ENCODE measurements at regions not wholly inside any gene's neighbourhood (a gene's known extent, or its start where the extent isn't known, plus 50 kb on each side); places are given as distances from the start of the nearest gene placed in this dataset.
"Not testable (repeated sequence)": the region's sequence is repeated elsewhere in the genome, so short reads cannot be mapped to it uniquely, and the experiment has no call there.

DNA sequence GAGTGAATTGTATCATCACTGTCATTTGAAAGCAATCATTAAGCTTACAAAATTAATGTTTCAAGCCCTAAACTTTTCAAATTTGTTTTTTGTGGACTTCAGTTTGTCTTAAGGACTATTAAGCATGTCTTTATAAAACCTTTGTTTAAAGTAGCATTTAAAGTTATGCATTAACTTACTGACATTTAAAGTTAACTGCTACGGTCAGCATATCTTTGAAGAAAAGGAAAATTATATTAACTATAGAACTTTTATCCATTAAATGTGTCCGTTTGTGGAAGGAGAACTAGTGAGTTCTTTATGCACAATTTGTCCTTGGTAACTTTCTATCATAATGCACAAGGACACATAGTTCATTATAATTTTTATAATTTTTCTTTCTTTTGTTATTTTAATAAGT is 103.4 kb downstream of the FANCF start:
- ATAC-seq (ENCODE audit: low FRiP score) = no peak
- DNase-seq (ENCODE audit: low spot score) = no peak
- no peak for TF ChIP-seq CTCF (IDR thresholded peaks at IDR 0.05)

GRCh38 chr11:22521226-22521625 is 104.4 kb downstream of the FANCF start:
- no peak for ATAC-seq (ENCODE audit: low FRiP score)
- DNase-seq (ENCODE audit: low spot score) = no peak
- TF ChIP-seq CTCF (IDR thresholded peaks at IDR 0.05) = no peak

DNA sequence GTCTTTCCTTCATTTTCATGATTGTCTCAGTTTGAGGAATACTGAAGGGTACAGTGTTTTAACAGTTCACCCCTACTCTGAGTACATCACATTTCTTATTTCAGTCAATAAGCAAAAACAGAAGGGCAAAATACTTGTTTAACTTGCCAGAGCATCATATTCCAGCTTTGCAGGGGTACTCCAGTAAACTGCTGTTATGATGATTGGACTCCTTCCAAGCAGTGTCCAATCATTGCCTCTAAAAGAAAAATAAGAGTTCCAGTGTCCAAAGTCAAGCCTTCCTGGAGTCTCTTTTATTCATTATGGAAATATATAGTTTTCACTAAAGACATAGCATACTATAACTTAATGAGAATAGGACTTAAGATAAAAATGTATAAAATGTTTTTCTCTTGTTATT is 105.1 kb downstream of the FANCF start:
- no peak for ATAC-seq (ENCODE audit: low FRiP score)
- no peak for DNase-seq (ENCODE audit: low spot score)
- TF ChIP-seq CTCF (IDR thresholded peaks at IDR 0.05) = no peak

GRCh38 chr11:22518344-22518743 is 107.3 kb downstream of the FANCF start:
- DNase-seq (ENCODE audit: low spot score); ATAC-seq (ENCODE audit: low FRiP score): not testable (repeated sequence)

DNA sequence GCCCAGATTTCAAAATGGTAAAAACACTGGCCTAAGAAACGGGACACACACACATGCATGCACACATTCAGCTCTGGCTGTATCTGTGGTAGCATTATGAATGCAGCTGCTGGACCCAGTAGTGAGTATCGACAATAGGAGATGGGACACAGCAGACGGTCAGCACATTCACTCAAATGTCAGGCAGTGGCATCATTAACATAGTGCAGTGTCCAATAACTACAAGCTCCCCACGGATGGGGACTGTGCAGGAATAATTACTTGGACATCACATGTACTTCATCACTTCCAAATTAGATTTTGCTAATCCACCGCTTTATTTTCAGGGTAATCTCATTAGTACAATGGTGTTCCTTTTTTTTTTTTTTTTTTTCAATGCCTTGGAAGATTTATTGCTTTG is 109.5 kb downstream of the FANCF start:
- DNase-seq (ENCODE audit: low spot score) = no peak
- no peak for ATAC-seq (ENCODE audit: low FRiP score)
- no peak for TF ChIP-seq CTCF (IDR thresholded peaks at IDR 0.05)

DNA sequence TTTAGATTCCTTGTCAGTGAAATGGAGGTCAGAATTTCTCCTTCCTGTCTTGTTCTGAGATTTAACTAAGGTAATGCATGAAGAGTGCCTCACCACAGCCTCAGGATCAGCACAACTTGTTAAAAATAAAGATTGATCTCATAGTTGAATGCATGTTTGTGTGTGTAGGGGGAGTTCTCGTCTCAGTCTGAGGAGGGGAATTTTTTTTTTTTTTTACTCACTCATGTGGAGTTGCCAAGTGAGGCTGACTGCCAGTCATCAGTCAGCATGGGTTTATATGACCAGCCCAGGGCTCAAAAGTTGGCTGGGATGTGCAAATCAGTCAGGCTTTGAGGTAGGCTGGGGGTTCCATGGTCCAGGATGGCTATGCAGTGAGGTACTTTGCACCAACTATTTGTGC is 113.2 kb downstream of the FANCF start:
- no peak for ATAC-seq (ENCODE audit: low FRiP score)
- no peak for TF ChIP-seq CTCF (IDR thresholded peaks at IDR 0.05)
- no peak for DNase-seq (ENCODE audit: low spot score)

GRCh38 chr11:22510741-22511140 is 114.9 kb downstream of the FANCF start:
- ATAC-seq (ENCODE audit: low FRiP score) (peak; percentile 94), DNase-seq (ENCODE audit: low spot score) (no peak)
- TF ChIP-seq CTCF (IDR thresholded peaks at IDR 0.05) = no peak

- no peak for TF ChIP-seq CTCF (IDR thresholded peaks at IDR 0.05)
- ATAC-seq (ENCODE audit: low FRiP score) = peak; percentile 57
- DNase-seq (ENCODE audit: low spot score) = no peak
Observed at GRCh38 chr11:22510010-22510409, 115.6 kb downstream of the FANCF start.

All from omental fat pad (tissue), 3 donors.